Upper lobe of left lung (tissue), 4 donors: ENCODE measurements at regions not wholly inside any gene's neighbourhood (a gene's known extent, or its start where the extent isn't known, plus 50 kb on each side); places are given as distances from the start of the nearest gene placed in this dataset.

Experiments
- EP300 ChIP-seq, 4 donors: sonication (generic); formaldehyde crosslinking; IDR thresholded peaks; one replicate each; pipeline ENCODE4 v1.5.1; 2017; ENCODE audit warnings: antibody characterized with exemption in 4 of 4, control low read depth in 2 of 4
- POLR2A ChIP-seq, 4 donors: fragments of 450-650 bp; IDR thresholded peaks; one replicate each; pipeline ENCODE4 v1.5.1; 2016 to 2017; ENCODE audit warnings: antibody characterized with exemption in 4 of 4, mild to moderate bottlenecking in 2 of 4
- POLR2AphosphoS5 ChIP-seq, 2 donors: sonication (generic); formaldehyde crosslinking; IDR thresholded peaks; one replicate each; pipeline ENCODE4 v1.5.1; 2017; ENCODE audit warnings: antibody characterized with exemption in 2 of 2
- TF ChIP-seq, protein P1 (sequence below), 6 experiments: fragments of 450-650 bp in 4 of 6; fragments of 200-600 bp in 2 of 6; sonication (generic) in 2 of 6; IDR thresholded peaks; one replicate each; pipeline ENCODE4 v1.5.1; 2016 to 2019; ENCODE audit warnings: antibody characterized with exemption in 6 of 6

DNA sequence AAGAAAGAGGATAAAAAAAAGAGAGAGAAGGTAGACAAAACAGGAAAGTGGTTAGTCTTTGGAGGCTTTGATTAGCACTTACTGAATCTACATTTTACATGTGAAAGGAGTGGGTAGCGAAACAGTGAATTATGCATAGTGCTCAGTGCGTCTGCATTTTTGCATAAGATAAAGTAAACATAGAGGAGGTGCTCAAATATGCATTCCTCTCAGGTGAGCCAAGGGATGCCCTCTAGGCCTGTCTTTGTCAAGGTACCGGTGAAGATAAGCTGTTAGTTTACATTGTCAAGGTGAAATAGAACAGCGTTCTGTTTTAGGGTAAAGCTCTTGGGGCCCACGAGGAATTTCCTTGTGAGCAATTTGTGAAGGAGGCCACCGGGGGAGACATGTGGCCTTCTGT, 260.6 kb downstream of the TRIML1 start:
- TF ChIP-seq, protein P1, sequence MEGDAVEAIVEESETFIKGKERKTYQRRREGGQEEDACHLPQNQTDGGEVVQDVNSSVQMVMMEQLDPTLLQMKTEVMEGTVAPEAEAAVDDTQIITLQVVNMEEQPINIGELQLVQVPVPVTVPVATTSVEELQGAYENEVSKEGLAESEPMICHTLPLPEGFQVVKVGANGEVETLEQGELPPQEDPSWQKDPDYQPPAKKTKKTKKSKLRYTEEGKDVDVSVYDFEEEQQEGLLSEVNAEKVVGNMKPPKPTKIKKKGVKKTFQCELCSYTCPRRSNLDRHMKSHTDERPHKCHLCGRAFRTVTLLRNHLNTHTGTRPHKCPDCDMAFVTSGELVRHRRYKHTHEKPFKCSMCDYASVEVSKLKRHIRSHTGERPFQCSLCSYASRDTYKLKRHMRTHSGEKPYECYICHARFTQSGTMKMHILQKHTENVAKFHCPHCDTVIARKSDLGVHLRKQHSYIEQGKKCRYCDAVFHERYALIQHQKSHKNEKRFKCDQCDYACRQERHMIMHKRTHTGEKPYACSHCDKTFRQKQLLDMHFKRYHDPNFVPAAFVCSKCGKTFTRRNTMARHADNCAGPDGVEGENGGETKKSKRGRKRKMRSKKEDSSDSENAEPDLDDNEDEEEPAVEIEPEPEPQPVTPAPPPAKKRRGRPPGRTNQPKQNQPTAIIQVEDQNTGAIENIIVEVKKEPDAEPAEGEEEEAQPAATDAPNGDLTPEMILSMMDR (IDR thresholded peaks at IDR 0.05), result no peak
- TF ChIP-seq POLR2AphosphoS5 (IDR thresholded peaks at IDR 0.05) (no peak), EP300 (IDR thresholded peaks at IDR 0.05) (no peak), POLR2A (IDR thresholded peaks at IDR 0.05) (no peak)
